ELR (cell line): ENCODE measurements at regions not wholly inside any gene's neighbourhood (a gene's known extent, or its start where the extent isn't known, plus 50 kb on each side); places are given as distances from the start of the nearest gene placed in this dataset.

Experiments
- DNase-seq: peaks from one replicate; pipeline ENCODE4 v3.0.0-alpha.2; 2015; ENCODE audit warnings: low read depth

GRCh38 chr11:45036733-45037132 is 86.0 kb upstream of the TP53I11 start:
- no peak for DNase-seq

GRCh38 chr11:45037434-45038005 is 86.8 kb upstream of the TP53I11 start:
- no peak for DNase-seq

- no peak for DNase-seq
Observed at GRCh38 chr11:45038923-45039322, 88.2 kb upstream of the TP53I11 start.

- no peak for DNase-seq
Observed at GRCh38 chr11:45041596-45041995, 90.9 kb upstream of the TP53I11 start.

- no peak for DNase-seq
Observed at GRCh38 chr11:45042560-45042959, 91.9 kb upstream of the TP53I11 start.

GRCh38 chr11:45043755-45044475 is 93.2 kb upstream of the TP53I11 start:
- no peak for DNase-seq

- DNase-seq = peak; percentile 41
Observed at GRCh38 chr11:45045683-45046471, 95.2 kb upstream of the TP53I11 start.

GRCh38 chr11:45048313-45048841 is 97.7 kb upstream of the TP53I11 start:
- DNase-seq = no peak

- no peak for DNase-seq
Observed at GRCh38 chr11:45048870-45049691, 97.4 kb upstream of the PRDM11 start.

- no peak for DNase-seq
Observed at GRCh38 chr11:45050111-45050510, 96.3 kb upstream of the PRDM11 start.

GRCh38 chr11:45051621-45052020 is 94.8 kb upstream of the PRDM11 start:
- no peak for DNase-seq

- no peak for DNase-seq
Observed at GRCh38 chr11:45052361-45052760, 94.1 kb upstream of the PRDM11 start.

GRCh38 chr11:45053736-45054446 is 92.5 kb upstream of the PRDM11 start:
- DNase-seq = no peak

- DNase-seq = no peak
Observed at GRCh38 chr11:45054956-45055355, 91.5 kb upstream of the PRDM11 start.

GRCh38 chr11:45056529-45056928 is 89.9 kb upstream of the PRDM11 start:
- DNase-seq = no peak

GRCh38 chr11:45057938-45058646 is 88.3 kb upstream of the PRDM11 start:
- DNase-seq = no peak

GRCh38 chr11:45058647-45058950 is 87.8 kb upstream of the PRDM11 start:
- DNase-seq = no peak

- DNase-seq = no peak
Observed at GRCh38 chr11:45060707-45061106, 85.7 kb upstream of the PRDM11 start.

- DNase-seq = no peak
Observed at GRCh38 chr11:45061641-45062040, 84.8 kb upstream of the PRDM11 start.

- no peak for DNase-seq
Observed at GRCh38 chr11:45062115-45062514, 84.3 kb upstream of the PRDM11 start.
